Activated T-helper 1 cell treated with anti-CD3 and anti-CD28 coated beads, Interleukin-12 subunit alpha, Interleukin-12 subunit beta, Interleukin-2, Interleukin-4 antibody, amounts not matched to agents 30 ng/mL and 10 ng/mL and 1 ng/mL, durations not matched to agents 14 hours and 24 hours and 36 hours (primary cell): ENCODE measurements at regions not wholly inside any gene's neighbourhood (a gene's known extent, or its start where the extent isn't known, plus 50 kb on each side); places are given as distances from the start of the nearest gene placed in this dataset.
"Not testable (repeated sequence)": the region's sequence is repeated elsewhere in the genome, so short reads cannot be mapped to it uniquely, and the experiment has no call there.

Experiments used
- DNase-seq: peaks from one replicate; pipeline ENCODE4 v3.0.0; 2021; ENCODE audit warnings: low spot score
- H3K27ac Mint-ChIP-seq: one replicate; pipeline ENCODE4 v1.8.0; 2021; ENCODE audit warnings: mild to moderate bottlenecking, mixed read lengths
- H3K27me3 Mint-ChIP-seq: one replicate; pipeline ENCODE4 v1.8.0; 2022; ENCODE audit warnings: mild to moderate bottlenecking, moderate library complexity, mixed read lengths; ENCODE audit not compliant: insufficient read depth
- H3K36me3 Mint-ChIP-seq: one replicate; pipeline ENCODE4 v1.8.0; 2021; ENCODE audit warnings: low read depth, mixed read lengths
- H3K4me1 Mint-ChIP-seq: one replicate; pipeline ENCODE4 v1.8.0; 2021; ENCODE audit warnings: low read depth, mixed read lengths
- H3K4me3 Mint-ChIP-seq: one replicate; pipeline ENCODE4 v1.8.0; 2021; ENCODE audit warnings: mild to moderate bottlenecking, moderate library complexity, mixed read lengths
- H3K9me3 Mint-ChIP-seq: one replicate; pipeline ENCODE4 v1.8.0; 2021; ENCODE audit warnings: mixed read lengths
- intact Hi-C: fragments of 100-400 bp; cut with micrococcal nuclease; formaldehyde crosslinking; loops from one replicate; pipeline ENCODE4 v1.15.1; 2024

- peaks cover 21% of the 10 kb centered on the region for H3K27me3 Mint-ChIP-seq
Measured at GRCh38 chr5:66277981-66278380, 133.9 kb downstream of the SREK1 start.

GRCh38 chr5:66281294-66281693 is 137.2 kb downstream of the SREK1 start:
- Mint-ChIP-seq H3K27ac (no peak overlapping the region), H3K27me3 (peaks cover 17% of the 10 kb centered on the region), H3K4me1 (no peaks in the 10 kb centered on the region), H3K4me3 (no peak overlapping the region), H3K9me3 (no peaks in the 10 kb centered on the region), H3K36me3 (no peaks in the 10 kb centered on the region)
- DNase-seq: no peak
- intact Hi-C loops: no loop called here

More at GRCh38 chr5:66277981-66278380, 133.9 kb downstream of the SREK1 start:
- H3K36me3 Mint-ChIP-seq: no peaks in the 10 kb centered on the region
- no peaks in the 10 kb centered on the region for H3K4me1 Mint-ChIP-seq
- no peaks in the 10 kb centered on the region for H3K9me3 Mint-ChIP-seq
- no peak overlapping the region for H3K27ac Mint-ChIP-seq
- no peak for DNase-seq
- H3K4me3 Mint-ChIP-seq: no peak overlapping the region
- intact Hi-C loops: no loop called here

- H3K9me3 Mint-ChIP-seq: no peaks in the 10 kb centered on the region
- H3K27me3 Mint-ChIP-seq: peaks cover 17% of the 10 kb centered on the region
- no peak overlapping the region for H3K27ac Mint-ChIP-seq
- DNase-seq: no peak
- intact Hi-C loops: no loop called here
- H3K4me3 Mint-ChIP-seq: no peak overlapping the region
- H3K36me3 Mint-ChIP-seq: no peaks in the 10 kb centered on the region
- no peaks in the 10 kb centered on the region for H3K4me1 Mint-ChIP-seq
Measured at GRCh38 chr5:66284588-66285342, 140.7 kb downstream of the SREK1 start.

GRCh38 chr5:66285343-66285922 is 141.3 kb downstream of the SREK1 start:
- Mint-ChIP-seq H3K27me3 (peaks cover 14% of the 10 kb centered on the region), H3K27ac (no peak overlapping the region), H3K36me3 (no peaks in the 10 kb centered on the region), H3K9me3 (no peaks in the 10 kb centered on the region), H3K4me1 (no peaks in the 10 kb centered on the region), H3K4me3 (no peak overlapping the region)
- intact Hi-C loops: no loop called here
- no peak for DNase-seq

- H3K9me3 Mint-ChIP-seq: no peaks in the 10 kb centered on the region
- H3K36me3 Mint-ChIP-seq: no peaks in the 10 kb centered on the region
- peaks cover 9% of the 10 kb centered on the region for H3K27me3 Mint-ChIP-seq
- H3K27ac Mint-ChIP-seq: no peak overlapping the region
- H3K4me3 Mint-ChIP-seq: no peak overlapping the region
- no peaks in the 10 kb centered on the region for H3K4me1 Mint-ChIP-seq
- intact Hi-C loops: no loop called here
- no peak for DNase-seq
Measured at GRCh38 chr5:66291771-66292170, 147.7 kb downstream of the SREK1 start.

GRCh38 chr5:66293851-66294250 is 149.8 kb downstream of the SREK1 start:
- intact Hi-C loops, H3K4me1 Mint-ChIP-seq, H3K4me3 Mint-ChIP-seq, H3K27me3 Mint-ChIP-seq, H3K36me3 Mint-ChIP-seq, H3K27ac Mint-ChIP-seq, H3K9me3 Mint-ChIP-seq, DNase-seq: not testable (repeated sequence)

GRCh38 chr5:66299463-66299862 is 155.4 kb downstream of the SREK1 start:
- Mint-ChIP-seq H3K27me3 (peaks cover 11% of the 10 kb centered on the region), H3K36me3 (no peaks in the 10 kb centered on the region), H3K4me3 (no peak overlapping the region), H3K27ac (no peak overlapping the region), H3K4me1 (no peaks in the 10 kb centered on the region), H3K9me3 (no peaks in the 10 kb centered on the region)
- intact Hi-C loops: no loop called here
- no peak for DNase-seq

- Mint-ChIP-seq H3K36me3 (no peaks in the 10 kb centered on the region), H3K9me3 (no peaks in the 10 kb centered on the region), H3K27ac (no peak overlapping the region), H3K4me1 (peaks cover under 1% of the 10 kb centered on the region), H3K4me3 (no peak overlapping the region), H3K27me3 (peaks cover 18% of the 10 kb centered on the region)
- intact Hi-C loops: loop anchor here (10.0 kb wide), 1 partner anchor 642 kb away; no protein-coding TSS in a partner anchor
- DNase-seq: no peak
Measured at GRCh38 chr5:66302344-66302743, 158.2 kb downstream of the SREK1 start.

- intact Hi-C loops: loop anchor here (2.0 to 10.0 kb wide), 4 partner anchors 291 to 851 kb away; partner anchors contain the start of gene MAST4
- Mint-ChIP-seq H3K4me1 (peaks cover 5% of the 10 kb centered on the region), H3K27me3 (peaks cover 12% of the 10 kb centered on the region), H3K27ac (no peak overlapping the region), H3K4me3 (no peak overlapping the region), H3K36me3 (no peaks in the 10 kb centered on the region), H3K9me3 (no peaks in the 10 kb centered on the region)
- no peak for DNase-seq
Measured at GRCh38 chr5:66306105-66306843, 162.2 kb downstream of the SREK1 start.

GRCh38 chr5:66306844-66307315 is 162.8 kb downstream of the SREK1 start:
- peaks cover 5% of the 10 kb centered on the region for H3K4me1 Mint-ChIP-seq
- H3K27ac Mint-ChIP-seq: no peak overlapping the region
- H3K27me3 Mint-ChIP-seq: peaks cover 12% of the 10 kb centered on the region
- intact Hi-C loops: loop anchor here (1.0 to 10.0 kb wide), 7 partner anchors 290 to 850 kb away; partner anchors contain the start of gene MAST4
- DNase-seq: no peak
- no peaks in the 10 kb centered on the region for H3K36me3 Mint-ChIP-seq
- no peaks in the 10 kb centered on the region for H3K9me3 Mint-ChIP-seq
- H3K4me3 Mint-ChIP-seq: no peak overlapping the region

- H3K4me3 Mint-ChIP-seq: no peak overlapping the region
- no peak for DNase-seq
Measured at GRCh38 chr5:66307647-66308241, 163.6 kb downstream of the SREK1 start.

GRCh38 chr5:66312266-66312665 is 168.2 kb downstream of the SREK1 start:
- H3K27me3 Mint-ChIP-seq: peaks cover 12% of the 10 kb centered on the region
- no peak overlapping the region for H3K4me3 Mint-ChIP-seq
- DNase-seq: no peak
- intact Hi-C loops: no loop called here
- H3K9me3 Mint-ChIP-seq: peaks cover 18% of the 10 kb centered on the region
- no peak overlapping the region for H3K27ac Mint-ChIP-seq
- H3K4me1 Mint-ChIP-seq: peaks cover 5% of the 10 kb centered on the region
- H3K36me3 Mint-ChIP-seq: no peaks in the 10 kb centered on the region

More at GRCh38 chr5:66307647-66308241, 163.6 kb downstream of the SREK1 start:
- Mint-ChIP-seq H3K27me3 (peaks cover 10% of the 10 kb centered on the region), H3K36me3 (no peaks in the 10 kb centered on the region), H3K9me3 (no peaks in the 10 kb centered on the region), H3K4me1 (peaks cover 5% of the 10 kb centered on the region), H3K27ac (no peak overlapping the region)
- intact Hi-C loops: loop anchor here (1.0 to 10.0 kb wide), 8 partner anchors 290 to 902 kb away; partner anchors contain the start of gene MAST4
